Aorta (tissue), 5 donors: ENCODE measurements at regions not wholly inside any gene's neighbourhood (a gene's known extent, or its start where the extent isn't known, plus 50 kb on each side); places are given as distances from the start of the nearest gene placed in this dataset.

Source experiments
- ATAC-seq: fragments of 200-7000 bp; cut with Tn5 transposase; one replicate; pipeline ENCODE4 v1.9.1; 2022; ENCODE audit warnings: moderate library complexity; ENCODE audit not compliant: low FRiP score
- DNase-seq, 2 donors: peaks; one replicate each; pipeline ENCODE4 v3.0.0-alpha.2; 2020
- H3K27ac ChIP-seq, 2 donors: one replicate each; pipeline ENCODE4 v1.5.1; 2013; ENCODE audit warnings: low read length in 2 of 2, mild to moderate bottlenecking in 2 of 2, moderate library complexity in 2 of 2, control low read depth in 1 of 2, inconsistent platforms in 1 of 2, low read depth in 1 of 2
- H3K27me3 ChIP-seq, 2 donors: one replicate each; pipeline ENCODE4 v1.6.1; 2013; ENCODE audit warnings: control low read depth in 1 of 2, low read length in 1 of 2, mild to moderate bottlenecking in 1 of 2, moderate library complexity in 1 of 2; ENCODE audit not compliant: insufficient read depth in 2 of 2, control insufficient read depth in 1 of 2
- H3K36me3 ChIP-seq, 2 donors: one replicate each; pipeline ENCODE4 v1.6.1; 2013; ENCODE audit warnings: control low read depth in 1 of 2, low read length in 1 of 2, mild to moderate bottlenecking in 1 of 2; ENCODE audit not compliant: insufficient read depth in 2 of 2, control insufficient read depth in 1 of 2
- H3K4me1 ChIP-seq, 2 donors: one replicate each; pipeline ENCODE4 v1.6.1; 2013; ENCODE audit warnings: low read length in 2 of 2, control low read depth in 1 of 2, mild to moderate bottlenecking in 1 of 2, moderate library complexity in 1 of 2; ENCODE audit not compliant: insufficient read depth in 2 of 2, control insufficient read depth in 1 of 2
- H3K4me3 ChIP-seq, 2 donors: one replicate each; pipeline ENCODE4 v1.5.1; 2013; ENCODE audit warnings: low read length in 2 of 2, control low read depth in 1 of 2, mild to moderate bottlenecking in 1 of 2
- H3K9me3 ChIP-seq: one replicate; pipeline ENCODE4 v1.6.1; 2013; ENCODE audit warnings: mild to moderate bottlenecking, low read length; ENCODE audit not compliant: control insufficient read depth
- WGBS, 2 donors: extraction: QIAGEN DNeasy Blood & Tissue Kit; methylation state at CpG; one replicate each; pipeline ENCODE4 v1.1.7; 2013; 5-methylcytosine and 5-hydroxymethylcytosine counted together
- intact Hi-C, 2 donors: fragments of 100-400 bp; cut with DNase I; formaldehyde crosslinking; loops; one replicate each; pipeline versions ENCODE4 v1.14.2 to v1.15.0; 2022
- donor health status: healthy with polysubstance abuse.
- donor health status: Bipolar disorder and iron deficiency.
- donor health status: DM: no; HTN: no; CAD: no.
- donor health status: DM: no; HTN: no; CAD: no.
- donor health status: DM: yes; HTN: yes; CAD: no.

DNA sequence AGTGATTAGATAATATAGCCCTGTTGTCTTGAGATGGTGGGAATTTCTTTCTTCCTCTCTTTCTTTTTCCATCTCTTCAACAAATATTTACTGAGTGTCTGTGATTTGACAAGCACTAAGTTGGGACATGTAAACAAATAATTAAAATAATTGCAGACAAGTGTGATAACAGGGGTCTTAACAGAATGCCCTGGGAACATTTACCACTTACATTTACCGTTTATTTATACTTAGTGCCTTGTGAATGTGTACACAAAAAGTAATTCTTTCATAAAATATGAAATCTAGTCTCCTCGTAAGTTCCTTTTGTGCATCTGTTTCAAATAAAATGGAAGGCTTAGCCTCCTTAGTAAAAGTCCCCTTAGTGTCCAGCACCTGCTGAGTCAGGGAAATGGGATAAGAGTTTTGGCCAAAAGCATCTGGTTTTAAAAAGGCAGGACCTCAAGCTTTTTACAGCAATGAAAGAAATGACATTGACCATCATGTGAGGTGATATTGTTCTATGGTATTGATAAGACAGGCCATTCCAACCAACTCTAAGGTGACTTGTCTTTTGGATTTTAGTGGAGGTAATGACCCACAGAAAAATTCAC is 188.2 kb downstream of the HS3ST3B1 start:
- DNase-seq (no peak), ATAC-seq (no peak)
- Histone ChIP-seq H3K9me3 (no peaks in the 10 kb centered on the region), H3K27me3 (no peaks in the 10 kb centered on the region), H3K4me1 (no peaks in the 10 kb centered on the region), H3K4me3 (no peak overlapping the region), H3K36me3 (no peaks in the 10 kb centered on the region), H3K27ac (no peak overlapping the region)
- intact Hi-C loops, result no loop called here
- WGBS, 2 donors, result 50 to 61% methylated on average over 2 of the region's 2 CpGs

DNA sequence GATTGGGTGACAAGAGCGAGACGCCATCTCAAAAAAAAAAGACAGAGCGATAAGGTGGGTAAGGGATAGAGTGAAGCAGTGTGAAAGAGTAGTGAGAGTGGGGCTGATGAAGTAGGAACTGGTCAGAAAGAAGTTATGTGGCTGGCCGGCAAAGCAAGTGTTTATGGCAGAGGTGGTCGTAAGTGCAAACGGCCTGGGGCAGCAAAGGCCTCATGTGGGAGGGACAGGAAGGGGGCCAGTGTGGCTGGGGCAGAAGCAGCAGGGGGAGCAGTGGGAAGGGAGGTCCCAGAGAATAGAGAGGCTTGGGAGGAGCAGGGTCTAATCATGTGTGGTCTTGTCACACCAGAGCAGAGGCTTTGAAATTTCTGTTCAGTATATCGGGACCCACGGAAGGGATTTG is 186.2 kb downstream of the HS3ST3B1 start:
- Histone ChIP-seq H3K36me3 (no peaks in the 10 kb centered on the region), H3K27me3 (no peaks in the 10 kb centered on the region), H3K4me3 (no peak overlapping the region), H3K27ac (no peak overlapping the region), H3K9me3 (no peaks in the 10 kb centered on the region), H3K4me1 (no peaks in the 10 kb centered on the region)
- DNase-seq (no peak), ATAC-seq (no peak)
- 83 to 87% methylated on average over 8 of the region's 8 CpGs for WGBS, 2 donors
- intact Hi-C loops, result no loop called here

DNA sequence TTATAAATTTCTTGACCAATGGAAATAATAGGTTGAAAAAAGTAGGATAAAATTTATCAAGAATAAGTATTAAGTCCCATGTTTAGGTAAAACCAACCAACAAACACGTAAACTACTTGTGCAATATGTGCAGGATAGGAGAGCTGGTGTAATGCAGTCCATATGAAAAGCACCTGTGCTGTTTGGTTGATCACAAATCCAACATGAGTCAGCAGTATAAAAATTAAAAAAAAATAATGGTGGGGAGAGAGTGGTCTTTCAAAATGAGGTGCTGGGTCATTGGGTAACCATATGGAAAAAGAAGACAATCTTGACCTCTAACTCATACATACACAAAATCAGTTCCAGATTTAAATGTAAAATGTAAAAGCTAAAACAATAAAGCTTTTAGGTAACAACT is 181.8 kb downstream of the HS3ST3B1 start:
- H3K4me1 ChIP-seq, result no peaks in the 10 kb centered on the region
- intact Hi-C loops, result no loop called here
- DNase-seq, result no peak
- H3K9me3 ChIP-seq, result no peaks in the 10 kb centered on the region
- H3K27ac ChIP-seq, result no peak overlapping the region
- H3K4me3 ChIP-seq, result no peak overlapping the region
- no peaks in the 10 kb centered on the region for H3K36me3 ChIP-seq
- H3K27me3 ChIP-seq, result no peaks in the 10 kb centered on the region
- WGBS, 2 donors, result 71 to 74% methylated on average over 1 of the region's 1 CpG
- no peak for ATAC-seq

DNA sequence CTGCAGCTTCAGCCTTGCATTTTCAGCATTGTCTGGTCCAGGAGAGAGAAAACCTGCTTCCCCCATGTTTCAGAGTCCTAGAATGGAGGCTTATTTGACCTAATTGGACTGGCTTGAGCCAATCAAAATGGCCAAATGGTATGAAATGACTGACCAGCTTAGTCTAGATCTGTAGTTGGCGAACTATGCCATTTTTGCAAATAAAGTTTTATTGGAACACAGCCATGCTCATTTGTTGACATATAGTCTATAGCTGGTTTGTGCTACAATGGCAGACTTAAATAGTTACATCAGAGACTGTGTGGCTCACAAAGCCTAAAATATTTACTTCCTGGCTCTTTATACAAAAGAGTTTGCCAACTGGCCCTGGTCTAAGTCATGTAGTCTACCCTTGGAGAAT is 180.8 kb downstream of the HS3ST3B1 start:
- H3K4me3 ChIP-seq, result no peak overlapping the region
- no peaks in the 10 kb centered on the region for H3K27me3 ChIP-seq
- ATAC-seq (no peak), DNase-seq (no peak)
- no peaks in the 10 kb centered on the region for H3K9me3 ChIP-seq
- no peak overlapping the region for H3K27ac ChIP-seq
- H3K36me3 ChIP-seq, result no peaks in the 10 kb centered on the region
- WGBS, 2 donors, result 68 to 88% methylated on average over 1 of the region's 1 CpG
- H3K4me1 ChIP-seq, result no peaks in the 10 kb centered on the region
- intact Hi-C loops, result no loop called here

DNA sequence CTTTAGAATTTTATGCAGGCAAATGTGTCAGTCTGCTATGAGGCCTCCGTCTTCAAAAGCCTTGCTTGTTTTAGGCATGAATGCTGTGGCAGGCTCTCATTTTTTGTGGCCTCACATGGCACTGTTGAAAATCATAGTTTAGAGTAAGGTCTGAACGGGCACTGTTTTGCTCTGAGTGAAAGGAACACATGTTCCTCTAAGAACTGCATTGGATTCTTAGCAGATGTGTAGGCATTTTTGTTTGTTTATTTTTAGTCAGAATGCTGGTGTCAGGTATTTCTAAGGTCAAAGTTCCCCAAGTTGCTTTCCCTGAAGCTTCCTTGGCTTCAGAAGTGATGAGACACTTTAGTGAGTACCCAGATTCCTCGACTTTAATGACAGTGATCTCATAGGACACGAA is 173.7 kb downstream of the HS3ST3B1 start:
- no peak for DNase-seq
- no peaks in the 10 kb centered on the region for H3K4me1 ChIP-seq
- no peaks in the 10 kb centered on the region for H3K27me3 ChIP-seq
- H3K27ac ChIP-seq, result no peak overlapping the region
- H3K9me3 ChIP-seq, result no peaks in the 10 kb centered on the region
- intact Hi-C loops, result no loop called here
- H3K36me3 ChIP-seq, result no peaks in the 10 kb centered on the region
- ATAC-seq, result no peak
- H3K4me3 ChIP-seq, result no peak overlapping the region
- WGBS, 2 donors, result 43 to 55% methylated on average over 4 of the region's 4 CpGs

DNA sequence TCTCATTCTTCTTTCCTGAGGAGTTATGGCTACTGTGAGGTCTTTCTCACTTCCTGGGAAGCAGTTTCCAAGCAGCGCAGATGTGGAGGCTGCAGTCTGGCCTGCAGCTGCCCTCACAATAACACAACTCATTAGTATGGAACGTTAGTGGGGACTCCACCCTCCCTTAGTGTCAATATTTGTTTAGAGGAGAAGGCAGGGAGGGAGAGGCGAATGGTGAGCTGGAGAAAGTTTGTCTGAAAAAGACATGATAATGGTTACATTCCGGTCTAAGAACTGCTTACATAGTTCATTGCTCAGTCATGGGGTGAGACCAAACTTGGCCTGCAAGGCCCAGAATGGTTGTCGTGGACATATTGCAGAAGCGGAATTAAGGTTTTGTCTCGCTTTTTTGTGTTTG is 170.2 kb downstream of the HS3ST3B1 start:
- ATAC-seq (no peak), DNase-seq (no peak)
- WGBS, 2 donors, result 31 to 37% methylated on average over 7 of the region's 7 CpGs
- Histone ChIP-seq H3K36me3 (no peaks in the 10 kb centered on the region), H3K27ac (no peak overlapping the region), H3K4me3 (no peak overlapping the region), H3K27me3 (no peaks in the 10 kb centered on the region), H3K9me3 (no peaks in the 10 kb centered on the region), H3K4me1 (no peaks in the 10 kb centered on the region)
- intact Hi-C loops, result no loop called here

DNA sequence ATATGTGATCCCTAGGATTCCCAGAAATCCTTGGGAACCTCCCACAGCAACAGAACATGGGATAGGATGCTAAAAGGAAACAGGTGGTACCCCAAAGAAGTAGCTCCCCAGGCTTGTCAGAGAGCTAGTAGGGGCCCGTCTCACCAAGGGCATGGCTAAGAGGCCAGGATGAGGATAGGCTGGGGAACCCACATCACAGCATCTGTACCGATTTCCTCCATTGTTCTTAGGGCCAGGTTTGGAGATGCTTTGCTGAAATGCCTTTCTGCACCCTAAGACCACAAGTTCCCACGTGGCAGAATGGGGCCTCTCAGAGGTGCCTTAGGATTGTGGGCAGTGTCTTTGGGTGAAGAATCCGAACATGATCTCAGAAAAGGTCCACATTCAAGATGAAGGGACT is 169.5 kb downstream of the HS3ST3B1 start:
- DNase-seq (no peak), ATAC-seq (no peak)
- Histone ChIP-seq H3K27me3 (no peaks in the 10 kb centered on the region), H3K4me1 (no peaks in the 10 kb centered on the region), H3K9me3 (no peaks in the 10 kb centered on the region), H3K36me3 (no peaks in the 10 kb centered on the region), H3K4me3 (no peak overlapping the region), H3K27ac (no peak overlapping the region)
- intact Hi-C loops, result no loop called here
- WGBS, 2 donors, result 71 to 77% methylated on average over 4 of the region's 4 CpGs

DNA sequence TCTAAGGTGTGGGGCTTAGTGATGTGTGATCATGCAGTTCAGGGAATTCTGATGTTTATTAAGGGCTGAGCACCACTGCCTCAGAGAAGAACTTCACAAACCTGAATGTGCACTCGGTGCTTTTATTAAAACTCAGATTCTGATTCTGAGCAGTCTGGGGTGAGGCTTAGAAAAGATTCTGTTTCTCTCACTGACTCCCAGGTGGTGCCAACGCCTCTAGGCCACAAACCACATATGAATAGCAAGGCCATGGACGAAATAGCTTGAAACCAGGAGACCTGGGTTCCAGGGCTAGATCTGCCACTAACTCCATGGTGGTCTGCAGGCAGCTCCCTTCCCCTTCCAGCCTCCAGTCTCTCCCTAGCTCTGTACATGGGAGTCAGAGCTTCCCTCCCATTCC is 169.1 kb downstream of the HS3ST3B1 start:
- Histone ChIP-seq H3K4me3 (no peak overlapping the region), H3K9me3 (no peaks in the 10 kb centered on the region), H3K27ac (no peak overlapping the region), H3K36me3 (no peaks in the 10 kb centered on the region), H3K27me3 (no peaks in the 10 kb centered on the region), H3K4me1 (no peaks in the 10 kb centered on the region)
- DNase-seq, result no peak
- WGBS, 2 donors, result 77 to 86% methylated on average over 3 of the region's 3 CpGs
- intact Hi-C loops, result no loop called here
- ATAC-seq, result no peak

DNA sequence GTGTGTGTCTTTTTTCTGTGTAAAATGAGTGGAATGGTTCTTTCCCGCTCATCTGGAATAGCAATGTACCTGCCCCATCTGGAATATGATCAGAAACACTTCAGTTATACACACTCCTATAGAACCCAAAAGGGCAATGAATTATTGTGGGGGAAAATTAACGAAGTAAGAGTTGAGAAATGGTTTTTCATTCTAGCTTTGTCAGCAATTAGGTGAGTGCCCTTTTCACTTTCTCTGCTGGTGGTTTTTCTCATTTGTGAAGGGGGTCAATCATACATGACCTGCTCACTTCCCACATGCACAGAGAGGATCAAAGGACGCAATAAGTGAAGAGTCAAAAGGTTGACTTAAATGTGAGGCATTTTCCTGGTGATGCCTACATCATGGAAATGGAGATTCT is 168.0 kb downstream of the HS3ST3B1 start:
- no peak overlapping the region for H3K27ac ChIP-seq
- ATAC-seq, result peak; percentile 15
- intact Hi-C loops, result no loop called here
- H3K27me3 ChIP-seq, result no peaks in the 10 kb centered on the region
- H3K4me1 ChIP-seq, result no peaks in the 10 kb centered on the region
- no peaks in the 10 kb centered on the region for H3K36me3 ChIP-seq
- DNase-seq, result no peak
- WGBS, 2 donors, result 78 to 79% methylated on average over 3 of the region's 3 CpGs
- H3K4me3 ChIP-seq, result no peak overlapping the region
- H3K9me3 ChIP-seq, result no peaks in the 10 kb centered on the region
